Urothelium cell line (cell line): ENCODE measurements at regions not wholly inside any gene's neighbourhood (a gene's known extent, or its start where the extent isn't known, plus 50 kb on each side); places are given as distances from the start of the nearest gene placed in this dataset.
"Not testable (repeated sequence)": the region's sequence is repeated elsewhere in the genome, so short reads cannot be mapped to it uniquely, and the experiment has no call there.

Source experiments
- DNase-seq: peaks from one replicate; pipeline ENCODE4 v3.0.0; 2011; ENCODE audit warnings: low spot score, mixed read lengths
- FAIRE-seq: peaks from 2 replicates; lab custom pipeline; 2011; peaks lifted over from hg19 to GRCh38; lab: Jason Lieb, UNC

DNA sequence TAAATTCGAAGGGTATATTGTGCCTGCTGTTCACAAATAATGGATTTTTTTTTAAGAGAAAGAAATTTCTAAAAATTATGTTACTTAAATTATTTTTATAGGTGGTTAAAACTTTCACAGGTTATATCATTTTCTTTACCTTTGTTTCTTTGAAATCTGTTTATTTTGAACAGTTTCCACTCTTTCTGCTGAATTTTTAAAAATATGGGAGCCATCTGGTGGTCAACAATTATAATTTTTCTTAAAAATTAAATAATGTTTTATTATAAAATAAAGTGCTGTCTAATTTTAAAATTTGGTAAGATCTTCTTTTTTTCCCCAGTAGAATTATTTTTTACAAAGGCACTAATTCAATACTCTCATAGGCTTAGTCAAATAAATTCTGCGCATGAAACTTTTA is 263.9 kb downstream of the ETV1 start:
- FAIRE-seq (no peak), DNase-seq (no peak)

DNA sequence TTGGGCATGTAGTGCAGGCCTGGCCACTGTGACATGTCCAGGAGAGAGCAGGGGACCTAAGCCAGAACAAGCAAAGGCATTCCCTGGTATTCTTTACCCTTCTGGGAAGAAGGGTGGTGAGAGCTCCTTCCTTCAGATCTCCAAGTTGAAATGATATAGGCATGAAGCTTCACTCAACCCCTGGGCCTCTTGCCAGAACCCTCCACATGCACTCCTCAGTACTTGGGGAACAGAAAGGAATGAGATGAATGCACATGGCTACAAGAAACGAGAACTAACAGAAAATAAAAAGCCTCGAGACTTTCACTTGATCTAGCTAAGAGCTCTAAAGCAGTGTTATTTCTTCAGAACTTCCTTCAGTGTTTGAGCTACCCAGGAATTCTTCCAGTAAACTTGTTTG is 262.2 kb downstream of the ETV1 start:
- no peak for FAIRE-seq

DNA sequence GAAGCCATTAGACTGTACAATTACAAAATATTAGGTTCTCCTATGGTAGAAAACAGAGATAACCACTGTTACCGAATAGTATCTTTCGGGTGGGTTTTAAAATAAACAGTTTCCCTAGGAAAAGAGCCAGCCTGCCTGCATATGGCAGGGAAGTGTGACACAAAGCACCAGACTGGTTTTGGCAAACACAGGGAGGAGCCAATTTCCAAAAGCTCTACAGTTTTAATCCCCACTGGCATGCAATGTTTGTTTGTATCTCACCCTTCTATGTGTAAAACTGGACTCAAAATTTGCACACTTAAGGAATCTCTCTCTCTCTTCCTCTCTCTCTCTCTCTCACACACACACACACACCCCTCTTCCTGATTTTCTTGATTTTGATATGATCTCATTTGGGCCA is 261.7 kb downstream of the ETV1 start:
- FAIRE-seq (no peak), DNase-seq (no peak)

More for the DNA sequence above, 262.2 kb downstream of the ETV1 start:
- no peak for DNase-seq

DNA sequence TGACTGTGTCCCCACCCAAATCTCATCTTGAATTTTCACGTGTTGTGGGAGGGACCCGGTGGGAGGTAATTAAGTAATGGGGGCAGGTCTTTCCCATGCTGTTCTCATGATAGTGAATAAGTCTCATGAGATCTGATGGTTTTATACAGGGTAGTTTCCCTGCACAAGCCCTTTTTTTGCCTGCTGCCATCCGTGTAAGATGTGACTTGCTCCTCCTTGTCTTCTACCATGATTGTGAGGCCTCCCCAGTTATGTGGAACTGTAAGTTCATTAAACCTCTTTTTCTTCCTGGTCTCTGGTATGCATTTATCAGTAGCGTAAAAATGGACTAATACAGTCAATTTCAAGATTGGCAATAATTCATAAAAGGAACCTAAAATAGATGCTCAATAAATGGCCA is 261.0 kb downstream of the ETV1 start:
- DNase-seq, FAIRE-seq: not testable (repeated sequence)

DNA sequence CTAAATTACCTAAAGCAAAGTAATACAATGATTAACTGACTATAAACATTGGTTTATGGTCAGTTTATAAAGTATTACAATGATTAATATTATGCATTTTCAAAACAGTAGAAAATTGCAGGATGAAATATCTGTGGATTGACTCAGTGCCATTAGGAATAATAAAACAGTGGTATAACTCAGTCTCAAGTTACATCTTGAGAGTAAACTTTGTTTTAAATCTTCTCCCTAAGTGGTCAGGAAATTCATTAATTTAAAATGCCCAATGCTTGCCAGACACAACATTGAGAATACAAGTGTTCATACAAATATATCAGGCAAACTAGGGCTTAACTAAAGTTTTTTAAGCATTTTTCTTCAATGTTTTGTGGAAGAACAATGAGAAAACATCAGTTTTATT is 257.8 kb downstream of the ETV1 start:
- no peak for DNase-seq
- no peak for FAIRE-seq

DNA sequence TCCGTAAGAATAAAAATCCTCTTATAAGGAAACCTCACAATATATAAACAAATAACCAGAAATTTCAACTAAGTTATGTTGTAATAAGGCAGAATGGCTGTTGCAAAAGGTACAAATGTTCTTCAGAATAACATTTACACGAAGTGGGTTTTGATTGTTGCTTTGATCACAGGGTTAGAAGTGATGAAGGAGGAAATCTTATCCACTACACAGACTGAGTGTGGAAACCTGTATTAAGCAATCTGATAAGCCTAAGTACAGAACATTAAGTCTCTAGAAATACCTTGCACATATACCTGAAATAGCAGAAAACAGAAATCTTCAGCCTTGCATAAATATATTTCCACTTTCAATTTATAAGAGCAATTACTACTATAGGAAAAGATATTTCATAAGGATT is 251.9 kb downstream of the ETV1 start:
- DNase-seq (no peak), FAIRE-seq (no peak)

DNA sequence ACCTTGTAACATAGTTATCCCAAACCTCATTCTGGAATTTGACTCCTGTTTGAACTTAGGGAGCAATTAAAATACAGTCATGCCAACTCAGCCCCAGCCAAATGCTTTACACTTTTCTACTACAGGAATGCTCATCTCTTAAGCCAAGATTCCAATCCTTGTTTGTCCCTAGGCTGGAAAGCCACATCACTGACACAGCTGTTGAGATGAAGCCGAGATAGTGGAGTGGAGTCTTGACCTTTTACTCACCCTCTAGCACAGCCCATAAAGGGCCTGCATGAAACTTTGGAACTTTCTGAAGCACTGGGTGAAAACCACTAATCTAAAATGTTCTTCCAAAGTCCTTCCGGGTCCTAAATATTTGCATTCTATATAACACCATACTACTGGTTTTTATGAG is 247.3 kb downstream of the ETV1 start:
- DNase-seq (peak; percentile 12), FAIRE-seq (no peak)

DNA sequence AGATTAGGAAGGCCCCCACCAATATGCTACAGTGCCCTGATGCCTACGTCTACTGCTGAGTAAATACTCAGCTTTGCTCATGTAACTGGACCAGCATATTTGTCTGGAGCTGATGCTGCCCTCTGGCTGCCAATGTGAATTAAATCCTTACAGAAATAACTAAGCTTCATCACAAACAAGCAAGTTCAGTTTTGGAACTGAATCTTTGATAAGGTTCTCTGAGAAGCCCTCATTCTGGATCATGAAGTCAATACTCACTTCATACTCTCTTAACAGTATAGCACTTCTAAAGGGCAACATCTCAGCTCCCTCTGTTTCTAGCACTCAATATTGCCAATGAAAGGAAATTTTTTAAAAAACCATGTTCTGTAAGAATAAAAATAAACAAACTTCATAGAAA is 246.7 kb downstream of the ETV1 start:
- FAIRE-seq, result no peak
- peak; percentile 25 for DNase-seq

DNA sequence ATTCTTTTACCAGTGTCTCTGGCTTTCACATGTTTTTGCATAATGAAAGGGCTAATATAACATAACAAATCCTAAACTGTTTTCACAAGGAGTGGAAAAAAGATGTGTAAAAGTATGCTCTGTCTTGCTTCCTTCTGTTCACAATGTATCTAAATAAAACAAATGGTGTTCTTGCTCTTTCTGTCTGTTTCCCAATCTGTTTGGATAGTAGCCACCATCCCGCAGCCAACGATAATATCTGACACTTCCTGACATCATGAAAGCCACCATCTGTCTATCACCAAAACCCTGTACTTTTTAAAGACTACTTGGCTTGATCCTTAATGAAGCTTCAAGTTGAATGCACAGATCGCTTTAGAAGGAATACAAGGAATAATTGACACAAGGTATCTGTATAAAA is 246.2 kb downstream of the ETV1 start:
- DNase-seq (no peak), FAIRE-seq (no peak)

DNA sequence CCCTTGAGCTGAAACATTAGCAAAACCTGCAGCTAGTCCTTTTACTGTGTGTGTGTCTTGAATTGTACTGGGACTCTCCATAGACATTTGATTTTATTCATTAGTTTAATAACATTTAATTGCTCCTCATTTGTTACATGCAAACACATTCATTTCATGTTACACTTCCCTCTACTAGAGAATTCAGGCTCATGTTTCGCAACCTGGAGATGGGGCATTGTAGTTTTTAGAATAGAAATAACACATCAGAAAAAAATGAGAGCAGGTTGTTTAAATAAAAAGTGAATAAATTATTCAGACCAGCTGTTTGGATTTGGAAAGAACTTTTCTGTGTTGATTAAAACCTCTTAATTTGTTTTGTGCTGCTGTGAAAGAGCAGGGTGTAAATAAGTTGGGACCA is 243.9 kb downstream of the ETV1 start:
- FAIRE-seq (no peak), DNase-seq (no peak)

DNA sequence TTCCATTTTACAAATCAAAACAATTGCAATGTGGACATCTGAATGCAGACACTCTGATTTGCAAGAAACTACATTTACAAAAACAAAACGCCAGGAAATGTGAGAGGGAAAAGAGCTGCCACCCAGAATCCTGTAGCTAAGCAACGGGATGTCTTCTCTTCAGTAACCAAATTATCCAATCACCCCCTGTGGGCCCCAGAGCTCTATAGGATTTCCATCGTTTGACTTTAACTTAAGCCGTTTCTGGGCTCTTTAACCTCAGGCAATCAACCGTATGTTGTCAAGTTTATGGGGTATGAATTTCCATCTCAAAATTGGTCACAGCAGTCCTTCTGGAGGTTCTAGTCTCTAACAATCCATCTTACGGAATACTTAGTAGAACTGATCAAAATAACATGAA is 240.5 kb downstream of the ETV1 start:
- no peak for DNase-seq
- no peak for FAIRE-seq

DNA sequence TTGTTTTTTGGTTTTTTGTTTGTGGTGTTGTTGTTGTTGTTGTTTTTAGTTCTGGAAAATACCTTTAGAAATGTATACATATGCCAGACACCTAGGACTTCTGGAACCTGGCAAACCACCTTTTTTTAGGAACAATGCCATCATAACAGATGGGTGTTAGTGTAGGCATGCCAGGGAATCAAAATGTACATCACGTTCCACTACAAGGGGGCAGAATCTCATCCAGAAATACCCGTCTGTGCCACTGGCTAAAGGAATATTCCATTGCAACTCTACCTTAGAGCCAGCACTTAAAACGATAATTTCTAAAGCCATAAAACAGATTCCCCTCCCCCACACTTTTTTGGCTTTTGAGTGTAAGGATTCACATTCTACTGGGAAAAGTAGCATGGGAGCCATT is 239.8 kb downstream of the ETV1 start:
- no peak for DNase-seq
- FAIRE-seq, result no peak

DNA sequence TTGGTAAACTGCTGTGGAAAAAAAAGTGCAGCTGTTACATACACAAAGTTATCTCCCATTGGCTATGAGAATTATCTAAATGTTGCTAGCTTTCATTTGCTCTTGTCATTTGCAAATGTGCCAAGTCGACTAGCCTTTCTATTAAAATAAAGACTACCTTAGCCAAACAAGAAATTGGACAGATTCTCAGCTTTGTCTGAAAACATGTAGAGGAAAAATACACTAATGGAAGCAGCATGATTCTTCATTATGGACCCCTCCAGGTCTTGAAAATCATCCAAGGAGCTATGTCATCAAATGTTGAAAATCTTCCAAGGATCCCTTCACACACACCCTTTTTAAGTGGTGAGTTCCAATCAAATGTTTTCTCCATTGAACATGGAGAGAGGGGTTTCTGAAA is 237.7 kb downstream of the ETV1 start:
- no peak for DNase-seq
- no peak for FAIRE-seq

DNA sequence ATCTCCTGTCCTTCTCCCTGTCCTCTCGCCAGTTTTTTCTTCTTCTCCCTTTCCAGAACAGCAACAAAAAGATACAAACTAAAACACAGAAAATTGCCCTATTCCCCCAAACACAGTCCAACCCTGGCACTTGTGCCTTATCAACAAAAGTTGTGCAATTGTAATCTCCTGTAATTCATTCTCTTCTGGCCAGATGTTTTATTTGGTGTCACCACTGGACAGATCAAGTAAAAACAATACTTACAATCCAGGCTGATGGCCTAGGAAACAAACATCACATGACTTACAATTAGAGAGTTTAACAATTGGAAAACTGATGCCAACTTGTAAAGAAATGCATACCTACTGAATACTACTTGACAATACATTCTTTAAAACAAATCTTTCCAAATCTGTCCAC is 231.6 kb downstream of the ETV1 start:
- FAIRE-seq (no peak), DNase-seq (no peak)

DNA sequence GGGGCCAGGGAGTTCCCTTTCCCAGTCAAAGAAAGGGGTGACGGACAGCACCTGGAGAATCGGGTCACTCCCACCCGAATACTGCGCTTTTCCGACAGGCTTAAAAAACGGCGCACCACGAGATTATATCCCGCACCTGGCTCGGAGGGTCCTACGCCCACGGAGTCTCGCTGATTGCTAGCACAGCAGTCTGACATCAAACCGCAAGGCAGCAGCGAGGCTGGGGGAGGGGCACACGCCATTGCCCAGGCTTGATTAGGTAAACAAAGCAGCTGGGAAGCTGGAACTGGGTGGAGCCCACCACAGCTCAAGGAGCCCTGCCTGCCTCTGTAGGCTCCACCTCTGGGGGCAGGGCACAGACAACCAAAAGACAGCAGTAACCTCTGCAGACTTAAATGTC is 223.6 kb downstream of the ETV1 start:
- not testable (repeated sequence) for DNase-seq, FAIRE-seq

DNA sequence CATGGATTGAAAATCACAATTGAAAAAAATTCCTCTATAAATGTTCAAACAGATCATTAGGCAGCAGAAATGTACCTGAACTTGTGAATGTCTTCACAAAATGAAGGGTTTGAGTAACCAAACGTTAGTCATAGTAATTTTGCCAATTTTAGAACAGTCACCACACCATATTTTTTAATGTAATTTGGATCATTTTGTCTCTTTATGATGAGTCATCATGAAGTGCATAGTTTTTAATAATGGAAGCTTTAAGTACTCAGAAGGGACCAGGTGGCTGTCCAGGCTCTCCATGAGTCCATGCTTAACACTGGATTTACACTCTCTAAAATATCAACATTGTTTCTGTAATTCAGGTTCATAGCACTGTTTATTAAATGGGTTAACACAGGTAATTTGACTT is 219.2 kb downstream of the ETV1 start:
- DNase-seq (no peak), FAIRE-seq (no peak)

DNA sequence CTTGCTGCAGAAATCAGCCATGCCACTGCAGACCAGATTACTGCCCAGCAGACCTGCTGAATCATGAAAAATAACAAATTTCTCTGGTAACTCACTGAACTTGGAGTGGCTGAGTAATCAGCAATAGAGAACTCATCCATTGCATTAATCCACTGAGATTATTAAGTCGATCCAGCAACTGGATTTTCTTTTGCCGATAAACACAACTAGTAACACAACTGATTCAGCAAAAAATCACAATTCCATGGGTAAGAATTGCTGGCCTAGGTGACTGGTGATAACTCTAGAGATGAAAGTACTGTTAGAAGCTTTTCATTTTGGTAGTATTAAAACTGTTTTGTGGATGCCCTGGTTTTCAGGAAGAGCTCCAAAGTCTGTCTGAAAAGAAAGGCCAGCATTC is 214.5 kb downstream of the ETV1 start:
- DNase-seq (no peak), FAIRE-seq (no peak)

DNA sequence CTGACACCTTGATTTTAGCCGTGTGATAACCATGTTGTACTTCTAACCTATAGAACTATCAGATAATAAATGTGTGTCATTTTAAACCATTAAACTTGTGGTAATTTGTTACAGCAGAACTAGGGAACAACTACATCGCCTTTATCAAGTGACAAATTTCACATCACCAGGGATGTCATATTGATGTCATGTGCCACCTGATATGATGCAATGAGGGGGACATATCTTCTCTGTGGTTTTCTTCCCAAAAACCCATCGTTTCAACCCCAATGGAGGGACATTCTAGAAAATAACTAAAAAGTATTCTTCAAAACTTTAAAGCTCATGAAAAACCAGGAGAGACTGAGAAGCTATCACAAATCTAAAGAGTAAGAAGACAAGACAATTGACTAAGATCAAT is 212.2 kb downstream of the ETV1 start:
- DNase-seq, result no peak

DNA sequence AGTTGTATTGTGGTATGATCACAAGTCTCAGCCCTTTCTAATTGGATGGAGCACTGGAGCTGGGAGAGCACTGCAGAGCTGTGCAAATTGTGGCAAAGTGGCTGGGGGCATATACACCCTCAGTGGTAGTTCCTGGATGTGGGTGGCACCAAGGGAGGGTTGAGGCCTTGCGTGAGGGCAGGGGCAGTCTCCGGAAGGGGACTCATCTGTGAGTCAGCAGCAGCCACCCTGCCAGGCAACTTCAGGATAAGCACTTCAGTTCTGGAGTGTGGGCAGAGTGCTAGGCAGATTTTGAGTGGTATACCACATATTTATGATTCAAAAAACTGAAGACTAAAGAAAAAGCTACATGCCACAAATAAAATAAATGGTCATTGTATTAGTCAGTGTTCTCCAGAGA is 210.5 kb downstream of the ETV1 start:
- DNase-seq, result peak; percentile 33
- no peak for FAIRE-seq

More for the DNA sequence above, 212.2 kb downstream of the ETV1 start:
- no peak for FAIRE-seq

DNA sequence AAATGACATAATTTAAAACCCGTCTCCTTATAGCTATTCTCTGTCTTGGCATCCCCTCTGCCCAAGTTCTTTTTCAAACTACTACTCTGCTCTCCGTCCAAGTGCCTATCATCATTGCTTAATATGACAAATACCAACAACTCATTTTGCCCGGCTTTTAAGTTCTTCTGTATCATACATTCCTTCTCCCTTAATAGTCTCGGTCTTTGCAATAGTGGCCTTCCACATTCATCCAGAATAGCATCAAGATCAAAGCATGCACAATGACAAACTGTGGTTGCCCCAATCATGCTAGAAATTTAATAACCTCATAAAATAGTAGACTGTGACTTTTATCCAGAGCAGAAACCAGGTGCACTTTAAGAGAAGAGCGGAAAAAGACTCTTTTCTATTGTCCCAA is 198.9 kb downstream of the ETV1 start:
- DNase-seq (no peak), FAIRE-seq (no peak)

DNA sequence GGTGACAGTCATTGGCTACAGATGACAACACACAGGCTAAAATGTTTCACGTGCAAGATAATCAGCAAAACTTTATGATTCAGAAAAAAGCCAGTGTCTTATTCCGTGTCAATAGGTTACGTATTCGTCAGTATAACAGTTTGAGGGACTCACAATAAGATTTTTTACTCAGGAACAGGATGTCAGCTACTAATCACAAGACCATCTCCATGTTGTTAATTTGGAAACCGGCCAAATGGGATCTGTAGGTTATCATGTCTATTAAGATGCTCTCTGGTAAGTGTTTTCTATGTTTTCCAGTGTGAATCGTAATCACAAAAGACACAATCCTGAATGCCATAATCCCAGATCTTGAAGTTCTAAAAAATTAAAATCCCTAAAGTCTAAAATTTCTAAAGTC is 197.3 kb downstream of the ETV1 start:
- DNase-seq, result no peak
- FAIRE-seq, result no peak

DNA sequence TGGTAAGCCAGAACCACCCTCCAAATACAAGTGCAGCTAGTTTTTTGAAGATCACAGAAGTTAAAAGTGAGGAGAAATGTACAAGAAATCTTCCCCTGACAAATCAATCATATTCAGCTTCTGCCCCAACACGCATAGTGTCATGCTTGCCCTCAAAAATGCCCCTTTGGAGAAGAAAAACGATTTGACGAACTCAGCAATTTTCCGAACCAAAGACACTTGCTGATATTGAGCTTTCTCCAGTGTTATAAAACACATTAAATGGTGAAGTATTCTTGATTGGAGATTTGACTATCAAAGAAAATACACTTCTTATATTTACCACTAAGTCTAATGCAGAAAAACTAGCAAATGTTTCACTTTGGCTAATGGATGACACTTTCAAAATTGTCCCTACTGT is 195.5 kb downstream of the ETV1 start:
- no peak for FAIRE-seq

DNA sequence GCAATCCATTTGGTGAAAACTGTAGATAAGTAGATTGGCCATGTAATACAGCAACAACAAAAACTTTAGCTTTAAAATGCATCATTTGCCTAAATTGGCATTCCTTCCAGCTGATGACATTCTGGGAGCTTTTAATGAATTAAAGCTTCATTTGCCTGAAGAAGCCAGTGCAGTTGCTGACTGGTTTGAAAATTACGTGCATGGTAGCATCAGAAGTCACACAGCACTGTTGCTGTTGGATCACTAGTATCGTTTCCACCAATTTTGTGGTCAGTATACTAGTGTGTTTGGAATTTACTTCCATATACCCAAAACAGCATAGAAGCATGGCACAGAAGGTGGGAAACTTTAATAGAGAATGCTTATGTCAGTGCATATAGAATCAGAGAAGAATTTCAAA is 194.9 kb downstream of the ETV1 start:
- DNase-seq (no peak), FAIRE-seq (no peak)

More for the DNA sequence above, 195.5 kb downstream of the ETV1 start:
- no peak for DNase-seq

DNA sequence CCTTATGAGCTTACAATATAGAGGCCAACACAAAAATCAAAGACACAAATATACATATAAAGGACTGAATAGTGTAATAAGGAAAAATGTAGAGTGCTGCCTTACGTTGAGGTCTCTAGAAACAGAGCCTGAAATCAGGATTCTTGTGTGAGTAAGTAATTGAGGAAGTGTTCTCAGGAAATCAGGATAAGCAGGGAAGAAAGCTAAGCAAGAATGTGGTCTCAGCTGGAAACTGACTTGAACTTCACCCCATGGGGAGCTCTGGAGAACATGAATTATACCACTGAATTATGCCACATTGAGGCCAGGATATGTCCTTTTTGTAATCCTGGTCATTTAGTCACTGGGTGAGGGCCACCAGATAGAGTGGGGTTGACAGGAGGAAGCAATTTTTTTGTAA is 191.9 kb downstream of the ETV1 start:
- FAIRE-seq, result no peak
- no peak for DNase-seq
